ENCODE measurements at regions not wholly inside any gene's neighbourhood (a gene's known extent, or its start where the extent isn't known, plus 50 kb on each side); places are given as distances from the start of the nearest gene placed in this dataset.

DNA sequence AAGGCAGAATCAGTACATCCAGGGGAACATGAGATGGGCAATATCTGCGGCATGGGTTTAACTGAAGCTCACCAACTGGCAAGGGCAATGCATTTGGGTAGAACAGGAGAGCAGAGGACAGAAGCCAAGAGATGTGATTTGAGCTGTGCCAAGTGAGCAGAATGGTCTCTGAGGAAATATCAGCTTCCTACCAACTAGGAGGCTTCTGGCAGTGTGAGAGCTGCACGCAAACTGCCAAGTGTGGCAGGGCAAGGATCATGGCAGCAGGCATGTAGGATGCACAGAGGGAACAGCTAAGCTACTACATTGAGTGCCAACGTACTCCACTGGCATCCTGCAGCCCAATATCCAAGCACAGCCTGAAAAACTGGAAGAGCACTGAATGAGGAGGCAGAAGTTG is 1036.5 kb downstream of the TUSC7 start:
- DNase-seq, result no peak

DNA sequence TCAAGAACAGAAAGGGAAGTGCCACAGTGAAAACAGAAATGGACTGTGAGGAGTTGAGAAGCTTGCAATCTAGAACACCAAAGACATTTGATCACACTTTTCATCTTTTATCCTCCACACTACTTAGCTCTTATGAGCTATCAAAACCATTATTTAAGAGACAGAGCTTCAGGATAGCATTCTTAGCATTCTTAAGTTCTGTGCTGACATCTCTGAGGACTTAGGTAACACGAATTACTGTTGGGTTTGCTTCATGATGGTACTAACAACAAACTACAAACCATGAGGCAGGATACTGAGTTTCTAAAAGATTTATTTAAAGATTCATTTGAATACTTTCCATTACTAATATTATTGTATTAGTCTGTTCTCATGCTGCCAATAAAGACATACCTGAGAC is 1038.6 kb downstream of the TUSC7 start:
- no peak for DNase-seq

DNA sequence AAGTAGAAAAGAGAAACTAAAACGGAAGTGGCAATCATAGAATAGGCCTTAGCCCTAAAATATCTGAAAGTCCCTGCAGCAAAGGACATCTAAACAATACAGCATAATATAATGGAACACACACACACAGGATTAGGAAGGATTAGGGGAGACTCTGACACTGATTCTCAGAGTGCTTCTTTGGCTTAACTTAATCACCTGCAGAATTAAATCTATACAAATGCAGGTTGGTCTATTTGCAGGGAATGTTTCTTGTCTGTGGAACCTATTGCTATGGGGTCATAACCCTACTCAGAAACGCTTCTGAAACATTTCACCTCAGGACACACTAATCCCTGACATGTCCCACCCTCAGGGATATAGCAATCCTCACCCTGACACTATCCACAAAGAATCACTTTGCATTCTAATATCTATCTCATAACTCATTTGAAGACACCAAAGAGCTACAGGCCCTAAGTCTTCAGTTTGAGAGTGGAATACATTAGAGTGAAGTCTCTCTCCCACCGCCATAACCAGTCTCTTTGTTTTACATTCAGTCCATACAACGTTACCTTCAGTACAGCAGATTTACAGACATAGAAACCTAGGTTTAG is 1041.2 kb downstream of the TUSC7 start:
- no peak for DNase-seq

DNA sequence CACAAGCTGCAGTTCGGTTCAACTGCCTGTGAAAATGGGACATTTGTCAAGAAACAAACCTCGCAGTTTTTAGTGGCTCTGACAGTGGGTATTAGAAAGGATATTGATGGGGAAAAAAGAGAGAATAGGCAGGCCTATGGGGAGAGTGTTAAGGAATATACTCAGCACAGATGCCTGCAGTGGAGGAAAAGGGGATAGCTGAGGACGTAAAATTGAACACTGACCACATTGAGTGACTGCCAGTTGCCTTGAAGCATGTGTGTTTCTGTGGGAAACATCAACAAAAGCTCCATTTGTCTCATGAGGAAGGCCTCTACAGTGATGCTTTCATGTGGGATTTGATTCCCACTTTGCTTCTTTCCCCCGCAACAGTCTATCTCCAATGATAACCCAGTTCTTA is 1042.1 kb downstream of the TUSC7 start:
- no peak for DNase-seq

DNA sequence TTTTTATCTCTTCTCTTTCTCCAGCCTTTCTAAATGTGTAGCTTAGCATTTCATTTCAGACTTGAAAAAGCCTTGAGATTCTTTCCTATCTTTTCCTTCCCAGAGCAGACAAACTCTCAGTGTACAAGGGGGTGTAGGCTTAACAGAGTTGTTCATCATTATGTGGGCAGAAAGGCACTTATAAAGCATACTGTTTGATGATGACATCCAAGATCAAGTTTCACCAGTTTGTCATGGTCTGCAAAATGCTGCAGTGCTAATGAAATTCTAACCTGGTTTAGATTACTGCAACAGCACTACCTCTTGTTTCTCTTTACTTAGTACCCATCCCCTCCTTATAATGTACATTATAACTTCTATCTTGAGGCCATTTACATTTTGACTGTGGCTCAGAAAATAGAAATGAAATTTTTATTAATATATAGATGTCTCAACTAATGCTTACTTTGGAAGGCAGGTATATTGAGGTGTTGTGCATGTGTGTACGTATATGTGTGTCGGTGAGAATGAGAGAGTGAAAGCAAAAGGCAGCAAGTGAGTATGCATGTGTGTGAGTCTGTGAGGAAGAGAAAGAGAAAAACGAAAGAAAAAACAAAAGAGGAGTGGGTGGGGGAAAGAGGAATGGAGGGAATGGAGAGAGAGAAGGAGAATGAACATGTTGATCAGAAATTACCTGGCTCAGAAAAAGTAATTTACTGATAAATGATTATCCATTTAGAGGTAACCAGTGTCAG is 1043.6 kb downstream of the TUSC7 start:
- DNase-seq, result no peak

DNA sequence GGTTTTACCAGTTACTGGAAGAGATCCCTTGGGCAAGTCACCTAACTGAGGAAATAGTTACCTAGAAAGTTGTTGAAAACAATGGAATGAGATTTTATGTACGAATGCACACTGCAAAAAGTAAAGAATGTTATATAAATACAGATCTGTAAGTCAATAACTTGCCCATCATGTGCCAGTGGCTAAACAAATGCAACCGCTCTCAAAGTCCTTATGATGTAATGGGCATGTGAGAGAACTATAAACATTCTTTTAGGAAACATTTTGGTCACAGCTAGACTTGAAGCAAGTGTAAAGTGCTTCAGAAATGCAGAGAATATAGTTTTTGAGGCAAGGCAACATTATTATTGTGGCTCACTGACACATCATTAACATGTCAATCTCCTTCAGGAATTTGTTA is 1044.5 kb downstream of the TUSC7 start:
- no peak for DNase-seq

DNA sequence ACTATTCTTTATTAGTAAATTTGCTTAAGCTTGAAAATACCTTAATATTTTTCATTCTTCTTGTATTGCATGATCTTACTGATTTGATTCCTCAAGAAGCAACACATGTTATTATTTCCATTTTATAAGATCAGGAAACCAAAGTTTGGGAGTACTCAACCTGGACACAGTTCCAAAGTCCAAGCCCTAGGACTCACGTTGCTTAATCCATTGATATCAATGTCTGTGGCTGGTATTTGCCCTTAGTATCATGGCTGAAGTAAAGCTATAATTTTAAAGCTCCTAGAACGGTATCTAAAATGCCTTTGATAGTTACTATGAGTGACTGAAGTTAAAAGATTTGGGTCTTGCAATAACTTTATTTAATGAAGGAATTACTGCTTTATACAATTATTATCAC is 1045.3 kb downstream of the TUSC7 start:
- DNase-seq, result no peak

DNA sequence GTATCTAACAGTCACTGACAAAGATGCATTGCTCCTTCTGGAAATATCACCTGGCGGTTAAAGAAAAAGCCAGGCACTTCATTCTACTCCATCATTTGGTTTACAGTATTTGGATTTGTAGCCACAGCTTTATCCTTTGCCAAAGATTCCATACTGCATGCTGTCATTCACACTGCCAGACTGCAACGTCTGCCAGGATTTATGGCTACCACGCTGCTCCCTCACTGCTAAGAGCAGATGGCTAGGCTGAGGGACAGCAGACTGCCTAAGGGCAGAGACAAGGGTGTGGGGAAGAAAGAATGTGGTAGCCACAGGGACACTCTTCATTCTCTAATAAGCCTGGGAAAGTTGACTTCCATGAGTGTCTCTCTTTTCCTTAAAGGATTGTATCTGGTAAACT is 1047.0 kb downstream of the TUSC7 start:
- DNase-seq, result peak; percentile 40

DNA sequence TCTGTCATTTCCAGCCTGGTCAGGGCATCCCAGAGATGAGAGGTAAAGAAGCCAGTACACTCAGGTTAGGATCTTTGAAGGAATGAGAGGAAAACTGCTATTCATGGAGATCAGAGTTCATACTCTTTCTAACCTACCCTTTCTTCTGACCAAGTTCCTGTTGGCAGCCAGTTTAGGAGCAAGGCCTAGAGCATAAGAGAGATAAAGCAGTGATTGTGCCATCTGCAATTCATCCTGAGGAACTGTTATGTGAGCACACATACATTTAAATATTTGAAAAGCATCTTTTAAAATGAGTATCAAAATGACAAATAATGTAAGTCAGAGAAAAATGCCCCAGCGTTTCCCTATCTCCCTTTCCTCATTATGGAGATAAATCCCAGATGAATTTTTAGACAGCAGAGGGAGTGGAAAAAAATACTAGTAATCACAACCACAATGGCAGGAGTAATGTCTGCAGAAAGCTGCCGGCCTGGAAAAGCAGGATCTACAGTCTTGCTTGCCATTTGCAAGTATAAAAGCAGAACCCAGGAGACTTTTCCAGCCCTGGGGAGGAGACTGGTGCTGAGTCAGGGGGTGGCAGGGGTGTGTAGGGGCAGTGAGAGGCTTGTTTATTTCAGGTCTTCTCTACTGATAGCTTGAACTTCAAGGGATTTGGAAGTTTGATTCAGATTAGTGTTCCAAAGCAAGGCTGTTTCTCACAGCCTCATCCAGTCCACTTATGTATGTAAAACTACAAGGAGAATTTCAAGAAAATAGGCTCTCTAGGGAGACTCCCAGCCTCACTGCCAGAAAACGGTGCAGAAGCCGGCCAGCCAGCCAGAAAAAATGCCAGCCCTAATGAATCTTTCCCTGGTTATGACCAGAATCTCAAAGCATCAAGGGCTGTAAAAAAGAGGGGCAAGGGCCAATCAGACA is 1052.4 kb downstream of the TUSC7 start:
- DNase-seq, result no peak

DNA sequence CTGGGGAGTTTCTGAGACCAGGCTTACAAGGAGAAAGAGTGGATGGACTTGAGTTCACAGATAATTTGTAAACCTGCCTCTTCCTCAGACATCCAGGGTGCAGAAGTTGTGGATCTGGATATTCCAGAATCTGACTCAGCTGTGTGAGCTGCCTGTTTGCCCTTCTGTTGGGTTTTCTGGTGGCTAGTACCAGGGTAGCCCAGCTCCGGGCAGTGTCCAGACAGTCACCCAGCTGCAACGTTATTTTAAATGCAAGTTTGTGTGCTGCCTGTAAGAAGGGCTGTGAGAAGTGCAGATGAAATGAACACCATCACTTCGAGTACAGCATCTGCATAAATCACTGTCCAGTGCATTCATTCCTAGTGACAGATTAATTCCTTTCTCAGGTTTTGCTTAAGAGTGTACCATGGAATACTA is 1053.0 kb downstream of the TUSC7 start:
- no peak for DNase-seq

DNA sequence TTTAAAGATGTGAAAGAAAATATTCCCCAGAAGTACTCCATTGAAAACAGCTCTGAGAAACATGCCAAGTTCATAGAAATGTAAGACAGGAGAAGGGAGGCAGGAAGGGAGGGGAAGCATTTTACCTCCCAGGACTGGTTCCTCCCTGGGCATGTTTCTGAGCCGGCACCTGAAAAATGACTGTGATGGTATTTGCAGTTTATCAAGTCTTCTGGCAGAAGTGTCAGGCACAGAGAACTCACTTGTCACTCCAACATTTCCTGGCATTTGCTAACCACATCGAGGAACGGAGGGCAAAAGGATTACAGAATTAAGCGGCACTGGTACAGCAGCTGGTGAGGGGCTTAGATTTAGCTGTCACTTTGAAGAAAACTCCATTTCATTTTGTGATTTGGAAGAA is 1054.0 kb downstream of the TUSC7 start:
- no peak for DNase-seq

DNA sequence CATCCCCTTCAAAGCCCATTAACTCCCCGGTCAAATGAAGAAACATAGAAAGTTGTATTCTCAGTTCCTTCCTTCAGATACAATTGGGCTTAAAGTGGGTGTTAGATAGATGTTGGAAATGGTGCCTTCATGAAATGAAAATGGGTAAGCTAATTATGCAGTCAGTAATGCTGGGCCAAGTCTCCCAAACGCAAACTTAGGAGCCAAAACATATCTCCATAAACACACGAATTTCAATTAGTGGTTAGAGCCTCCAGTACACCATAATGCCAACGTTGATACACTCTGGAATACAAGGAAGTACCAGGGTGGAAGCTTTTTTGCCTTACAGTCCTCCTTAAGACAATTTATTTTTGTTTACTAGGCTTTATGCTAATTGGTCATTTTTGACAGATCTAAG is 1059.0 kb downstream of the TUSC7 start:
- no peak for DNase-seq

DNA sequence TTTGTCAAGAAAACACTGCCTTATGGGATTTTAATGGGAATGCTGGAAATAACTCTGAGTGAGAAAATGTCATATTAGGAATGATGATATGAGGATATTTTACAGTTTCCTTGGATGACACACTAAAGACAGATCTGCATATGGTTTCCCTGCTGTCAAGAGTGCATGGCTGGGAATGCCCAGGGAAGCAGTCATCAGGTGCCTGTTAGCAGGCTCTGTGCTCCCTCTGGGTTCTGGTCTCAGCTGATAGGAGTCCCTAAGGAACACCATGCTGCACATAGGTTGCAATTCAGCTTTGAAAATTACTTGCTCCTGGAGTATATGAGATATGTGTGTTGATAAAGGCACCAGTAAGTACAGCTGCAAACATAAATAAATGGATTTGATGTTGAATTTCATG is 1064.6 kb downstream of the TUSC7 start:
- DNase-seq, result no peak

DNA sequence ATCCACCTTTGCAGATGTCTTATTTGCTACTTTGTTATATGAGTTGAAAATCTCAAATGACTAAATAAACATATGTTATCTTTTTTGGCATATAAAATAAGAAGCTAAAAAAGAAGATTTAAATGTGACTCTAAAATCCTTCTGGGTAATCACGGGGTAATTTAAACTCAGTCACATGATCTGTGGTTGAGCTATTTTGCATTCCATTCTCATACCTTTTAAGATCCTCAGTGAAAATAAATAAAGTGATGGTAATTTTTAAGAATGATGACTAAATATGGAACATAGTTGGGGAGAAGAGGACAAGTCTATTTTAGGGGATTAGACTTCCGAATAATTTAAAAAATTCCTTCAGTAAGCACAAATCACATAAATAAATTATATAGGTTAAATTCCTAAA is 1076.8 kb downstream of the TUSC7 start:
- DNase-seq, result no peak

DNA sequence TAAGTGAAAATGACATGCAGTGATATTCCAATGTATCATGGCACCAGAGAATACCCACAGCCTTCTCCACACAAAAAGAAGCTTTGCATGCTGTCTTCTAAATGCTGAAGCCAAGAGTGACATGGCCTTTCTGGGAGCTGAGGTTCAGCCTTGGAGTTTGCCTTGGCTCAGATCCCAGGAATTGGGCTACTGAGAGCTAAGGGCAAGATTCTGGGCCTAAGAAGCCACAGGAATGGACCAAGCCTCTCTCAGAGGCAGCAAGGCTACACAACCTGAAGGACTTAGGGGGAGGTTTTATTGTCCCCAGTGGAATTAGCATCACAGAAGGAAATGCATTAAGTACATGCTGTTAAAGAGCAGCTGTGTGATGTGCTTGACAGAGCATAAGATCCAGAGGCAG is 1078.5 kb downstream of the TUSC7 start:
- peak; percentile 36 for DNase-seq

DNA sequence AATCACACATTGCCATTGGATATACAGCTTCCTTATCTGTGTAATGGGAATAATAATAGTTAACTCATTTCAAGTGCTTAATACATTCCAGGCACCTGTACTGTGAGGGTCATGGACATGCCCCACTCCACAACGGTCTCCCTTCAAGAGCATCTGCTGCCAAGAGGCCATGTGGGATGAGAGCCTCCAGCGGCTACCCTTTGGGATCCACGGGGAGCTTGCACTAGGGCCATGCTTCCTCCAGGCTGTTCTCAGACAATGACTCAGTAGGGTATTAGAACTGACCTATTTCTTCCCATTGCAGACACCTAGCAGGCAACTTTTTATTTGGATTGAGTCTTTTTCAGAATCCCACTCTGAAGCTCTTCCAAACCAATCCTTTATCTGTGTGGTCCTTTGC is 1078.9 kb downstream of the TUSC7 start:
- DNase-seq, result no peak

DNA sequence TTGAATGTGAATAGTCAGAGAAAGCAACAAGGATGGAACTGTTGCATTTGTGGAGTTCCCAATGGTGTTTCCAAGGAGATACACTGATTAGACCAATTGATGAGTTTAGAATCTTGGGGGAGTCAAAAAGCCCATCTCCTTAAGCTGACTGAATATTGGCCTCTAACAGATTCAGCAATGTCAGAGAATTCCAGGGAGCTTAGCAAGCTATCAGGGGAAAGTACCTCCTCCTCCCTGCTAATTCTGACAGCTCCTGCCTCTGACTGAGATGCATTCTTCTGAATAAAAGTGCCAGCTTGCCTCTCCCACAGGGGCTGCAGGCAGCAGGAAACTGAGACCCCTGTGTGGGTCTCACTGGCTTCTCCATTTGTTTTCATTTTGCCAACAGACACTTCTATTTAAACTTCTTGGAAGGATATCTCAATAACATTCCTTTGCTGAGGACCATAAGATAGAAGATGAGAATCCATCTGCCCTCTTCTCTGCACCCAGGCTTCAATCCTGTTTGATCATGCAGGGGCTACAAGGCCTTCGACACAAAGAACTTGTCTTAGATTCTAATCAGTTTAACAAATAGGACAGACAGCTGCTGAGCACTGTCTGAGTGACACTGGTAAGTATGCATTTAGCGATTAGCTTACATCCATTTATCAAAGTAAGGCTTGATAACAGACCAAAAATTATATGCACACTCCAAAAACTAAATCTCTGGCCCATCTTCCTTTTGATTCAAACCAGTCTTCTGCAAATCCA is 1080.8 kb downstream of the TUSC7 start:
- DNase-seq, result no peak

DNA sequence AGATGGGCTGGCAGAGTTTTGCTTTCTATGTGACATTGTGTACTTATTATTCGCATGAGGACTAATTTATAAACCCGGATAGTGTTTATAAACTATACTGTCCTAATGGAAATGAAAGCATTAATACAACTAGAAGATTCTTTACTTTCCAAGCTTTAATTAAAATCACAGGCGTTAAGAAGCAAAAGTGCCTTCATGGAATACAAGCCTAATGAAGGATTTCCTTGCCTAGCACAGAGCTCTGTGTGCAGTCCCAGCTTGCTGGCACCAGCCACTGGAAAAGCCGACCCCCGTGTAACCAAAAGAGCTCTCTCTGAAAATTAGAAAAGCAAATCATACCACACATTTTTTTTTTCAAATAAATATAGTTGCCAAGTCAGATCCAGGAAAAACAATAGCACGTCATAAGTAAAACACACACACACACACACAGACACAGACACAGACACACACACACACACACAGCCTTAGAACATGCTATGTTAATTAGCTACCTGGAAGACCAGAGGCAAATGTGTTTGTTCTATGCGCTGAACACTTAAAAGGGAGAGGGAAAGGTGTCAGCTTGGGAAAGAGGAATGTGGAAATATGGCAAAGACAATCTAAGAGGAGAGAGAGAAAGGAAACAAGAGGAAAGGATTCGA is 1084.2 kb downstream of the TUSC7 start:
- no peak for DNase-seq

DNA sequence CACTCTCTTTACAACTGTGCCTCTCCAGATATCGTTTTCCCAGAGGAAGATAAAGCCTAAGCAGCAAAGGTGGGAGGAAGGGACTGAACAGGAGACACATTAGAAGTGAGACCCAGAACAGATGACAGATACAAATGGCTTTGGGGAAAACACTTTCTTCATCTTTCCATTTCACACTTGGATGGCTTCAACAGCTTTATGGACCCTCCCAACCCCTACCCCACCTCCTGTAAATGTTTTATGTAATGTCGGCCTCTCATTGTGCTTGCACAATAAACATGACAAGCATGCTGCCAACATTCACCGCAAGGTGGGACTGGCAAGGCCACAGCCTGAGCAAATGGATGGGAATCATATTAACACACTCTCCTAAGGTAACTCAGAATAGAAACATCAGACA is 1088.6 kb downstream of the TUSC7 start:
- DNase-seq, result no peak

DNA sequence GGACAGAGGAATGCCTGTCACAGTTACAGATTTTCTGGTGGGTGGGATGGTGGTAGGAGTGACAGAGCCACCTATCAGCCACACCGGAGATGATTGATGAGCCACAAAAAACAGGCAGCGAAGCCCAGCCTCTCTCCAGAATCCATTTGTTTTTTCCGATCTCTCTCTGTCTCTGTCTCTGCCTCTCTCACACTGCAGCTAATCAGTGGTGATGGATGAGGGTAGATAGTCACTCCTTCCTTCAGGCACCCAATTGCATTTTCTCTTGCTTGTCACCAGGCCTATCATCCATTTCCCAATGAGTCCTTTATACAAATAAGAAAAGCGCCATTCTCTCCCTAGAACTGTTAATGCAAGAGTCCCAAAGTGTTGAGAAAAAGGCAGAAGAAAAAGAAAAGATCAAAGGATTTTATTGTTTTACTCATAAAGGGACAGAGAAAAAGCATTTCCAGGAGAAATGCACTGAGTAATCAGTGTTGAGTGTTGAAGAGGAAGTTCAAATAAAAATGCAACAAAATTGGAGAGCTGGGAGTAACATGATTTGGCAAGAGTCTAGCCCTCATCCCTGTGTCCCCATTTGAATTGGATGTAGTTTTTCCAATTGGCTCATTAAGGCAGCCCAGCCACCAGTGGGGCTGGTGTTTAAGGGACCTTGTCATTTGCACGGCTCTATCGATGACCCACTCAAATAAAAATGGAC is 1089.3 kb downstream of the TUSC7 start:
- DNase-seq, result no peak

DNA sequence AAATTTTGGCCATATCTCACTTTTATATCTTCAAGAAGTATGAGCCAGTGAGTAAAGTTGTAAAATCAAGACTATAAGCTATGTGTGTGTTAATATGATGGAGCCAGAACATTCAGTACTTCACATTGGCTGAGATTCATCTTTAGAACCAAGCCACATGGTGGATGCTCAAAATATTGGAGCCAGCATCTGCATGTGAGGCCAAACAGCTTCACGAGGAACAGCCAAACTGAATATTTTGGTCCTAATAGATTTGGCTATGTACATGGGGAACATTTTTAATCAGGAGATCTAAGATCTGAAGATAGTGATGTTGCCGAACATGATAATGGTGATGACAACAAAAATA is 1089.8 kb downstream of the TUSC7 start:
- no peak for DNase-seq

DNA sequence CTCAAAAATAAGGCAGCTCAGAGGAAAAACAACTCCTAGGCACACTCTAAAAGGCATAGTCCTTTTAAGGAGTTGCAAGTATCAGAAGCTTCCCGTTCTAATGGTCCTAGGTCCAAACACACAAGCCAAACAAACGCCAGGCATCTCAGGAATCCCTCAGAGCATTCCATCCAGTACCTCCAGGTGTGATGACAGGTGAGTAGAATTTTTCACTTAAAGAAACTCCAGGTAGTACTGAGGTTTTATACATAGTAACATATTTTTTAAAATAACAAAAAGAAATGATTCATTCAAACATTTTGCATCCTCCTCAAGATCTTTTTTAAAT is 1092.3 kb downstream of the TUSC7 start:
- DNase-seq, result no peak
